Stimulated activated naive CD8-positive, alpha-beta T cell treated with anti-CD3 and anti-CD28 coated beads, Interleukin-15, amount 100 ng/mL, for 72 hours (primary cell): ENCODE measurements at regions not wholly inside any gene's neighbourhood (a gene's known extent, or its start where the extent isn't known, plus 50 kb on each side); places are given as distances from the start of the nearest gene placed in this dataset.
A peak's percentile ranks its signal among the peaks of the same experiment; 100 is the strongest.
"Not testable (repeated sequence)": the region's sequence is repeated elsewhere in the genome, so short reads cannot be mapped to it uniquely, and the experiment has no call there.

ENCODE experiments used
- ATAC-seq: fragments of 150-1000 bp; cut with Tn5 transposase; 2 replicates; pipeline ENCODE4 v1.10.0; 2021; ENCODE audit warnings: mild to moderate bottlenecking, moderate library complexity
- DNase-seq, 2 donors: peaks; one replicate each; pipeline ENCODE4 v3.0.0; 2021 to 2022
- H3K27ac Mint-ChIP-seq, 2 donors: one replicate each; pipeline ENCODE4 v1.8.0; 2022; ENCODE audit warnings: mild to moderate bottlenecking in 2 of 2, mixed read lengths in 2 of 2, moderate library complexity in 2 of 2
- H3K27me3 Mint-ChIP-seq: one replicate; pipeline ENCODE4 v1.8.0; 2022; ENCODE audit warnings: mixed read lengths
- H3K4me1 Mint-ChIP-seq: one replicate; pipeline ENCODE4 v1.8.0; 2022; ENCODE audit warnings: mild to moderate bottlenecking, mixed read lengths
- H3K4me3 Mint-ChIP-seq, 2 donors: one replicate each; pipeline ENCODE4 v1.8.0; 2022; ENCODE audit warnings: mild to moderate bottlenecking in 2 of 2, mixed read lengths in 2 of 2, moderate library complexity in 1 of 2
- H3K9me3 Mint-ChIP-seq, 2 donors: one replicate each; pipeline ENCODE4 v1.8.0; 2022; ENCODE audit warnings: mixed read lengths in 2 of 2

DNA sequence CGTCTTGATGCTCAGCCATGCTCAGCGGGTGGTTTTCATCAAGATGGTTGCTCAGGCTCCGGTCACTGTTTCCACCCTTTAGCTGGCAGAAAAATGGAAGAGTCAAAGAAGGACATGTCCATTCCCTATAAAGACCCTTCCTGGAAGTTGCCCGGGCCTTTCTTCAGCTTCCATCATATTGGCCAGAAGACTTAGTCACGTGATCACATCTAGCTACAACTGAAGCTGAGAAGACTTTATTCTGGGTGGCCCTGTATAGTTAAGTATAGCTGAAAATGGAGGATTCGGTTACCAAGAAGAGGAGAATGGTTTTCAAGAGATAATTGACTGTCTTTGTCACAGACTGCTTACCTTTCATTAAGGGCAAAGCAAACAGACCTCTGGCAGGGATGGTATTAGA lies 296.7 kb upstream of the CASK start:
- DNase-seq = no peak
- H3K9me3 Mint-ChIP-seq = peaks cover 0 to 10% of the 10 kb centered on the region in 2 donors
- H3K27ac Mint-ChIP-seq = no peak overlapping the region
- H3K4me1 Mint-ChIP-seq = no peaks in the 10 kb centered on the region
- H3K27me3 Mint-ChIP-seq = no peaks in the 10 kb centered on the region
- H3K4me3 Mint-ChIP-seq = no peak overlapping the region
- ATAC-seq = no peak

DNA sequence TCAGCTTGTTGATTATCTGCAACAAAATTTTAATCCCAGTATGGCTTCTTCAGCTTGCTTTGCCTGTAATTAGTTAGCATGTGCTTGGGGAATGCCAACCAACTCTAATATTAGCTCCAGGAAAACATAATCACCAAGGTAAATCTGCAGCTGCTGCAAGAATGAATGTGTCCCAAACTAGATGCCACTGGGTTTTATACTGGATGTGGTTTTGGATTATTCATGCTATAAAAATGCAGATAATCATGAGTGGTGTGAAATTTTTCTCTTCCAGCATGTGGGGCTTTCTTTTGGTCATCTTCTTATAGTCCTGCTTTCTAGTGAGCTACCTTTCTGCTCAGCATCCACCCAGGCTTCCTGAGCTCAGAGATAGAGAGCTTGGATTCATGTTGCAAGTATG lies 295.9 kb upstream of the CASK start:
- no peaks in the 10 kb centered on the region for H3K27me3 Mint-ChIP-seq
- no peaks in the 10 kb centered on the region for H3K4me1 Mint-ChIP-seq
- no peak for ATAC-seq
- H3K9me3 Mint-ChIP-seq = peaks cover 0 to 1% of the 10 kb centered on the region in 2 donors
- DNase-seq = no peak
- H3K27ac Mint-ChIP-seq = no peak overlapping the region
- H3K4me3 Mint-ChIP-seq = no peak overlapping the region

DNA sequence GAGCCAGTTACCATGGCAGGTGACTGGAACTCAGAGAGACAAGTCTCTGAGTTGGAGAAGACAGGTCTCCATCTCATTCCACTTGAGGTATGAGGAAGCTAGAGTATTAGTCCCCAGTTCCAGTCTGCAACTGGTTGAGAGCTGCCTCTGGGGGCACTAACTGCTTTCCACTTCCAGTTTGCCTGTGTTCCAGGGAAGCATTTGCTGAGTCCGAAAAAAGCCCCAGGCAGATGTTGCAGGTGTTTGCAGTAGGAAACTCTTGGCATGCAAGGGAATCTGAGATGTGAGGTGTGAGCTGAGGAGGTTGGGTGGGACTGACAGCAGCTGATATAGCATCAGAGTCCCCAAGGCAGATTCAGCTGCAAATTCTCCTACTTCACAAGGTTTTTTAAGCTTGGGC lies 272.2 kb upstream of the CASK start:
- peaks cover 0 to 7% of the 10 kb centered on the region in 2 donors for H3K9me3 Mint-ChIP-seq
- H3K4me3 Mint-ChIP-seq = no peak overlapping the region
- H3K27me3 Mint-ChIP-seq = no peaks in the 10 kb centered on the region
- DNase-seq (no peak), ATAC-seq (no peak)
- no peak overlapping the region for H3K27ac Mint-ChIP-seq
- peaks cover 5% of the 10 kb centered on the region for H3K4me1 Mint-ChIP-seq

DNA sequence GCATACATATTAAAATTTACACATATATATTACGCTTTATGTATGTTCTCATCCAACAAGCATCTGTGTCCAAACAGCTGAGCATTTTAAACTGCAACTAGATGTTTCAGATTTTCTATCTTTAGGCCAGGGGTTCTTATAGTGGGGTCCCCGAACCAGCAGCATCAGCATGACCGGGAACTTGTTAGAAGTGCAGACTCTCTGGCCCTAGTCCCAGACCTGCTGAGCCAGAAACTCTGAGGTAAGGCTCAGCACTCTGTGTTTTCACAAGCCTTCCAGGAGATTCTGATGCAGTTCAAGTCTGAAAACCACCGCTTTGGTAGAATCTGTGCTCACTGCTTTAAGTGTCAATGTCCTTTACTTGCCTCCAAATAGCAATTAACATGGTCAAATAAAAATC lies 266.2 kb upstream of the CASK start:
- Mint-ChIP-seq H3K27me3 (no peaks in the 10 kb centered on the region), H3K4me1 (peaks cover 5% of the 10 kb centered on the region)
- no peak for ATAC-seq

DNA sequence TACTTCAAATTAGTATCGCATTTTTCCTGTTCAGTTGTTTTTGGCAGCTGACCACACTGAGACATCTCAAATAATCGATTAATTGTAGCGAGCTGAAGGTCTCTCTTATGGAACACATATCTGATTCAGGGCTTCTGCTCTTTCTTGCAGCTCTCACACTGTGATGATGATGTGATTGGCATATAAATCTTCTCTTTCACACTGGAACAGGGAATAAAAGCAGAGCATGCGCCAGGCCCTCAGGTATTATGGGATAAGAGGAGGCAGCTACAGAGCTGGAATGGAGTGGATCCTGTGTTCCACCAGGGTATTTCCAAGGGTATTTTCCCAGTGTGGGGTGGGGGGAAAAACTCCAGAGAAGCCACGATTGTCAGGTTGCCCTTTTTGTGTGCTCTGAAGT lies 265.4 kb upstream of the CASK start:
- no peak overlapping the region for H3K27ac Mint-ChIP-seq
- no peak for ATAC-seq

More for the DNA sequence above, 266.2 kb upstream of the CASK start:
- Mint-ChIP-seq H3K9me3 (peaks cover 0 to 7% of the 10 kb centered on the region in 2 donors), H3K27ac (no peak overlapping the region), H3K4me3 (no peak overlapping the region)
- no peak for DNase-seq

DNA sequence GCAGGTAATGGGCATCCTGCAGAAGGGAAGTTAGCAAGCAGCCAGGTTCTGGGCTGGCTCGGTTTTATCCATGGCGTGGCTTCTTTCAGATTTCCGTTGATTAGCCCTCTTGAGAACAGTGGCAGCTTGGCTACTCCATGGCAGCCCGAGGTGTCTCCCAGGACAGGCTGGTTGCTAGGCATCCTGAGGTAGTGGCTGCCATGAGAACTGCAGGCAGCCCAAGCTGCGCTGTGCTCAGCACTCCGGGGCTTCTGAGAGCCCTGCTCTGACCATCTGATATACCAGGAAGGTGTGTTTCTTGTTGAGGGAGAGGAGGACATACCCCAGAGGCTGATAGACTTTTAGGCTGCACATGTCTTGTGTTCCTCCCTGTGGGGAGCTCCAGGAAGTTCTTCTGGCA lies 253.4 kb upstream of the CASK start:
- ATAC-seq (no peak), DNase-seq (no peak)
- no peaks in the 10 kb centered on the region for H3K4me1 Mint-ChIP-seq
- H3K9me3 Mint-ChIP-seq = no peaks in the 10 kb centered on the region
- H3K27me3 Mint-ChIP-seq = no peaks in the 10 kb centered on the region
- no peak overlapping the region for H3K4me3 Mint-ChIP-seq
- H3K27ac Mint-ChIP-seq = no peak overlapping the region

More for the DNA sequence above, 265.4 kb upstream of the CASK start:
- peaks cover 0 to 7% of the 10 kb centered on the region in 2 donors for H3K9me3 Mint-ChIP-seq
- H3K27me3 Mint-ChIP-seq = no peaks in the 10 kb centered on the region
- no peak overlapping the region for H3K4me3 Mint-ChIP-seq
- peaks cover 5% of the 10 kb centered on the region for H3K4me1 Mint-ChIP-seq
- DNase-seq = no peak

DNA sequence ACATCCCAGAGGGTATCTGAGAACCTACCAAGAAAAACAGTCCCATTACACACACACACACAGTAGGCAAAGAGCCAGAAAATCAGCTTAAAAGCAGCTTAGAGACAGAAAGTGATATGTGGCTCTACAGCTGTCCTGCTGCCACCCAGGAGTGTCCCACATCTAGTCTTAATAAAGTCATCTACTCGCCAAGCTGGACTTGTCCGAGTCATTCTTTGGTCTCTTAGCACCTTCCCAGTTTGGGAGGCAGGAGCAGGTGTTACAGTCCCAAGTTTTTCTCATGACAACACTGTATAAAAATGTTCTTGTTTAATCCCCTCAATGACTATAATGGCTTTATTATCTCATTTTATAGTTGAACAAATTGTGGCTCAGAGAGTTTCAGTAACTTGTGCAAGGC lies 252.5 kb upstream of the CASK start:
- ATAC-seq = no peak
- Mint-ChIP-seq H3K27me3 (no peaks in the 10 kb centered on the region), H3K27ac (no peak overlapping the region), H3K4me1 (no peaks in the 10 kb centered on the region), H3K4me3 (no peak overlapping the region), H3K9me3 (no peaks in the 10 kb centered on the region)
- DNase-seq = no peak

DNA sequence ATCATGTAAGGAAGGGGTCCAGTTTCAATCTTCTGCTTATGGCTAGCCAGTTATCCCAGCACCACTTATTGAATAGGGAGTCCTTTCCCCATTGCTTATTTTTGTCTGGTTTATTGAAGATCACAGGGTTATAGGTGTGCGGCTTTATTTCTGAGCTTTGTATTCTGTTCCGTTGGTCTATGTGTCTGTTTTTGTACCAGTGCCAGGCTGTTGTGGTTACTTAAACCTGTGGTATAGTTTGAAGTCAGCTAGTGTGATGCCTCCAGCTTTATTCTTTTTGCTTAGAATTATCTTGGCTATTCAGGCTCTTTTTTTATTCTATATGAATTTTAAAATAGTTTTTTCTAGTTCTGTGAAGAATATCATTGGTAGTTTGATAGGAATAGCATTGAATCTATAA lies 234.6 kb upstream of the CASK start:
- H3K9me3 Mint-ChIP-seq = peaks cover 13 to 16% of the 10 kb centered on the region in 2 donors
- DNase-seq, ATAC-seq, H3K27me3 Mint-ChIP-seq, H3K4me3 Mint-ChIP-seq, H3K27ac Mint-ChIP-seq, H3K4me1 Mint-ChIP-seq: not testable (repeated sequence)

DNA sequence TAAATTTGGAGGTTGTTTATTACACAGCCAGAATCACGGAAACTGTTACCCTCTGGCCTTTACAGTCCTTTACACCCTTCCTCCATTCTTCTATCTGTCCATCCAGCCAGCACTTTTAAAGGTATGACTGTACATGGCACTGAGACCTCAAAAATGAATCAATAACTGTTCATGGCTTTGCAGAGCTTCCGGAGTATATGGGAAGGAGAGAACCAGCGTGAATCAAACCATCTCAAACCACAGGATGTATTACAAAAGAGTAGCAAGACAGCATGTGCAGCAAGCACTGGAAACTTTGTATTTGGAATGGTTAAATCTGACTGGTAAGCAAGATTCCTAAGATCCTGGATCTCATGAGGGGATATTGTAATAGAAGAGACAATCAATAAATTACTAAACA lies 228.5 kb upstream of the CASK start:
- DNase-seq = no peak
- no peaks in the 10 kb centered on the region for H3K27me3 Mint-ChIP-seq
- peaks cover 0 to 5% of the 10 kb centered on the region in 2 donors for H3K9me3 Mint-ChIP-seq
- no peaks in the 10 kb centered on the region for H3K4me1 Mint-ChIP-seq
- H3K4me3 Mint-ChIP-seq = no peak overlapping the region
- H3K27ac Mint-ChIP-seq = no peak overlapping the region
- peak; percentile 40 for ATAC-seq

DNA sequence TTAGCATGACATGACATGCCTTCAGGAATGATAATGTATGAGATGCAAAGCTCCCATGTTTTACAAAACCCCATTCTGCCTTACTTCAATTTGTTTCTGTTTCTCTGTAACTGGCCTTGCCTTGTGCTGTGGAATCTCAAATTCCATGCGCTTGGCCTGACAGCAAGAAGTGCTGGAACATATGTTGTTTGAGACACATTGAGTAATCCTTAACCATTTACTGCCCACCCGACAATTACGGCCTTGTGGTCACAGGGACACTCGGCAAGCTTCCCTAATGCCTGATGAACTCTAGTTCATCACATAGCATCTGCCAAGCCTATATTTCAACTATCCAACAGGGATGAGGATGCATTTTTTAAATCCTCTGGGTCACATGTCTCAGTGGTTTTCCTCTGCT lies 226.4 kb upstream of the CASK start:
- Mint-ChIP-seq H3K27ac (no peak overlapping the region), H3K4me1 (no peaks in the 10 kb centered on the region), H3K27me3 (no peaks in the 10 kb centered on the region), H3K9me3 (peaks cover 0 to 5% of the 10 kb centered on the region in 2 donors), H3K4me3 (no peak overlapping the region)
- no peak for DNase-seq
- ATAC-seq = no peak

DNA sequence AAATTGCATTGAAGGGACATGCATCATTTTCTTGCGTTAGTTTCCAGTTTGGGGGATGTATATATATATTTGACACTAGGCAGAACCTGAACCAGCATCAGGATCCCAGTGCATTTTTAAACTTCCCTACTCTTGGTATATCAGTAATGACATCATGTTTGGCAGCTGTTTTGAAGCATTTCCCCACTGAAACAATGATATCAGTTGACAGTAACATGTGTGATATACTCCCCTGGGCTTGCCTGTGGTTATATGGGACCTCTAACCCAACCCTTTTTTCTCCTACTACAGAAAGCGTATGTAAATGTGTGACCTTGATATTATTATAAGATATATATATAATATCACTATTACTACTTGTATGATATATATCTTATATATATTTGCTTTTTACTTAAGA lies 225.9 kb upstream of the CASK start:
- no peaks in the 10 kb centered on the region for H3K4me1 Mint-ChIP-seq
- no peaks in the 10 kb centered on the region for H3K27me3 Mint-ChIP-seq
- ATAC-seq = no peak
- H3K9me3 Mint-ChIP-seq = peaks cover 0 to 5% of the 10 kb centered on the region in 2 donors
- H3K27ac Mint-ChIP-seq = no peak overlapping the region
- no peak for DNase-seq
- no peak overlapping the region for H3K4me3 Mint-ChIP-seq

DNA sequence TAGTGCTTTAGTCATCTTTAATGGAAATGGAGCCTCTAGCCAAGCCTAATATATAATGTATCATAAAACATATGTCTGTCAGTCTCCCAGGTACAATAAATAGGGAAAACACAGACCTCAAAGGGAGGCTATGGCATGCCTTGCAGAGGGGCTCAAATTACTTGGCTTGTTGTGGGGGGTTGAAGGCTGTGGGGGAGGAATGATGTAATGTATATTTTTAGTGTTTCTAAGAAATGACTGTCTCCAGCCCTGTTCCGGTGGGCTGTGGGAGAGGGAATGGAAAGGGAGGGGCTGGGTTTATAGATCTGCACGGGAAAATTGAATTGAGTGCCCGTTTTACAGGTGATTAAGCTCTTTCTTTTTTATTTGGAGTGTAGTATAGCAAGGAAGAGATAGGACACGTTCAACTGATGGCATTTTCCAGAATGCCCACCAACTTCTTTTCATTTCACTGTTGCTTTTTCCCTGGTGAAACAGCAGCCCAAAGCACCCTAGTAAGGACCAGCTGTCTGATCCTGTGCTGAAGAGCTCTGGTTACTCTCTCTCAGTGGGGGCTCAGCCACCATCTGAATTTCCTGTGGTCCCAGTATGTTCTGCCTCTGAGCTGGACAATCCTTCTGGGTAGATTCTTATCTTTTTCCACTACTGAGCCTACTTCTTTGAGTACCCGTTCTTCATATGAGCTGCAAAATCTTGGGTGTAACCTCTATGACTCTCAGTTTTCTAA lies 220.7 kb upstream of the CASK start:
- ATAC-seq = no peak
- H3K27ac Mint-ChIP-seq = peak overlapping the region in 1 of 2 donors; percentile 83

DNA sequence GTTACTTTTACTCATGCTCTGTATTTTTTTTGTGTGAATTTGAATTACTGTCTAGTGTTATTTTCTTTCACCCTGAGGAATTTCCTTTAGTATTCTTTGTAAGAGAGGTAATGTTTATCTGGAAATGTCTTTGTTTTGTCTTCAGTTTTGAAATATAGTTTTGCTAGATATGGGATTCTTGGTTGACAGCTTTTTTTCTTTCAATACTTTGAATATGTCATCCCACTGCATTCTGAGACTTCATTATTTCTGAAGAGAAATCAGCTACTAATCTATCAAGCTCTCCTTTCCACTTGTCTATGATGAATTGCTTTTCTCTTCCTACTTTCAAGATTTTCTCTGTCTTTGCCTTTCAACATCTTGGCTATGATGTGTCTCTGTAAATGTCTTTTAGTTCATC lies 217.0 kb upstream of the CASK start:
- ATAC-seq (no peak), DNase-seq (no peak)
- no peaks in the 10 kb centered on the region for H3K4me1 Mint-ChIP-seq
- H3K27me3 Mint-ChIP-seq = no peaks in the 10 kb centered on the region
- H3K27ac Mint-ChIP-seq = no peak overlapping the region
- peaks cover 10 to 11% of the 10 kb centered on the region in 2 donors for H3K9me3 Mint-ChIP-seq
- no peak overlapping the region for H3K4me3 Mint-ChIP-seq

More for the DNA sequence above, 220.7 kb upstream of the CASK start:
- H3K9me3 Mint-ChIP-seq = peaks cover 5 to 6% of the 10 kb centered on the region in 2 donors
- H3K27me3 Mint-ChIP-seq = no peaks in the 10 kb centered on the region
- no peaks in the 10 kb centered on the region for H3K4me1 Mint-ChIP-seq
- DNase-seq = no peak
- no peak overlapping the region for H3K4me3 Mint-ChIP-seq

DNA sequence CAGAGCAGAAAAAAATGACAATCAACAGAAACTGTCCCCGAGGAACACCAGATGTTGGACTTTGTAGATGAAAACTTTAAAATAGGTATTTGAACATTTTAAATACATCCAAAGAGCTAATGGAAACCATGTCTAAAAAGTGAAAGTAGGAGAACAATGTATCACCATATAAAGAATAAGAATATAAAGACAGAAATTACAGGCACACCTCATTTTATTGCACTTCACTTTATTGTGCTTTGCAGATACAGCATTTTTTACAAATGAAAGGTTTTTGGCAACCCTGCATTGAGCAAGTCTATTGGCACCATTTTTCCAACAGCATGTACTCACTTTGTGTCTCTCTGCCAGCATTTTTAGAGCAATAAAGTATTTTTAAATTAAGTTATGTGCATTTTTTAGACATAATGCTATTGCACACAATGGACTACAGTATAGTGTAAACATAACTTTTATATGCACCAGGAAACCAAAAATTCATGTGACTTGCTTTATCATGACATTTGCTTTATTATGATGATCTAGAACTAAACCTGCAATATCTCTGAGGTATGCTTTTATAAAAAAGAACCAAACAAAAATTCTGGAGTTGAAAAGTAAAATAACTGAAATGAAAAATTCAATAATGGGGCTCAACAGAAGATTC lies 212.4 kb upstream of the CASK start:
- DNase-seq (no peak), ATAC-seq (no peak)
- Mint-ChIP-seq H3K27me3 (no peaks in the 10 kb centered on the region), H3K4me1 (peaks cover 7% of the 10 kb centered on the region), H3K4me3 (no peak overlapping the region), H3K27ac (no peak overlapping the region), H3K9me3 (peaks cover 6 to 9% of the 10 kb centered on the region in 2 donors)

DNA sequence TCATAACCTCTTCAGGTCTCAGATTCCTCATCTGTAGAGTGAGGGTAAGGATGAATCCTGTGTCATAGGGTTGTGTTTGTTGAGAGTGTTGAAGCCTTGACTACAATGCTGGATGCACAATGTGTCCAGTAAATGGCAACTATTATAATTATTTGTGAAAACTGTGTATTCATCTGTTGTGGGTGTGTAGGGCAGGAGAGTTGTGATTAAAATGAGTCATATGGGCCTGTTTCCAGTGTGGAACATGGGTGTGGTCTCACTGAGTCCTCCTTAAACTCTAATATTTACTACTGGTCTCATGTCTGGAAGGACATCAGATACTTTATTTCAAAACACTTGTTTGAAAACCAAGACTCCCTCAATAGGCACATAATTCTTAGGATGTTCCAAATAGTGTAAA lies 208.5 kb upstream of the CASK start:
- ATAC-seq (no peak), DNase-seq (no peak)
- Mint-ChIP-seq H3K27me3 (no peaks in the 10 kb centered on the region), H3K9me3 (peaks cover 0 to 6% of the 10 kb centered on the region in 2 donors), H3K4me1 (peaks cover 46% of the 10 kb centered on the region), H3K4me3 (no peak overlapping the region), H3K27ac (no peak overlapping the region)

DNA sequence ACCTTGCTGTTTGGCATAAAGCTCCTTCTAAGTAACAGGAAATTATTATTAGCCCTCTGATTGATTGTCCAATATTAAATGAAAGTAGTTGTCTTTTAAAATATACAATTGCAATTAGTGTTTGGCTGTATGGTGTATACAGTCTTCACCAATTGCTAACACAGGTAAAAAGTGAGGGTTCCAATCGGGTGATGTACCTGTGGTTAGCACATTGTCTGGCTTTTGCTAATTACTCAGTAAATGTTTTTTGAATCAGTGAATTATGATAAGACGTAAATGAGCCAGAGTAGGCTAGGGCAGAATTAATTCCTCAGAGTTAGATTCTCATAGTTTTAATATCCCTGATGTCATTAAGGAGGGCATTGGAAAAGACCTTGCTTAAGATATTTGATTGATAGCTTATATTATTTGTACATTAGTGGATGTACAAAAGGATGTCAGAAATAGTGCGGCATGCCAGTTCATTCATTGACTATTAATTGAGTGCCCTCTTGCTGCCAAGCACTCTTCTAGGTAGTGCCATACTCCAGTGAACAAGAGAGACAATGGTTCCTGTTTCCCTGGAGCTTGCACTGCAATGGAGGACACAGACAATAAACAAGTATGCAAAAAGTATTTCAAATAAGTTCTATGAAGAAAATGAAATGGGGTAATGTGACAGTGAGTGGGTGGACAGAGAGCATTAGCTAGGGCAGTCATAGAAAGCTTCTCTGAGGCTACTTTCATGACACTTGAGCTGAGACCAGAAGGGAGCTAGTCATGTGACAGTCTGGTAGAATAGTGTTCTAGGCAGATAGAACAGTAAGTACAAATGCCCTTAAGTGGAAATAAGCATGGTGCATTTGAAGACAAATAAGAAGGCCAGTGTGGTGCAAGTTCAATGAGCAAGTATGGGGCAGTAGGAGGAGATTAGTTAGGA lies 205.9 kb upstream of the CASK start:
- H3K27ac Mint-ChIP-seq = peak overlapping the region in 1 of 2 donors; percentile 72
- no peak for ATAC-seq
- peaks cover 57% of the 10 kb centered on the region for H3K4me1 Mint-ChIP-seq
- H3K27me3 Mint-ChIP-seq = no peaks in the 10 kb centered on the region
- H3K9me3 Mint-ChIP-seq = no peaks in the 10 kb centered on the region
- peak overlapping the region; percentile 27 to 56 for H3K4me3 Mint-ChIP-seq
- no peak for DNase-seq
